T-helper 17 cell (primary cell): ENCODE measurements at regions not wholly inside any gene's neighbourhood (a gene's known extent, or its start where the extent isn't known, plus 50 kb on each side); places are given as distances from the start of the nearest gene placed in this dataset.

ENCODE experiments used
- ATAC-seq: fragments of 150-1000 bp; cut with Tn5 transposase; 2 replicates; pipeline ENCODE4 v1.10.0; 2021; ENCODE audit warnings: mild to moderate bottlenecking, moderate library complexity
- DNase-seq, 3 donors: peaks; one replicate each; pipeline versions ENCODE4 v3.0.0 to v3.0.0-alpha.2; 2020 to 2021
- H3K9me3 ChIP-seq: one replicate; pipeline ENCODE4 v1.7.0; 2013; ENCODE audit warnings: low read length, mild to moderate bottlenecking; ENCODE audit not compliant: control insufficient read depth, poor library complexity, severe bottlenecking
- H3K27ac Mint-ChIP-seq: one replicate; pipeline ENCODE4 v1.8.0; 2022; ENCODE audit warnings: mild to moderate bottlenecking, moderate library complexity, mixed read lengths
- H3K27me3 Mint-ChIP-seq: one replicate; pipeline ENCODE4 v1.8.0; 2022; ENCODE audit warnings: mixed read lengths
- H3K36me3 Mint-ChIP-seq: one replicate; pipeline ENCODE4 v1.8.0; 2022; ENCODE audit warnings: low read depth, mixed read lengths
- H3K4me1 Mint-ChIP-seq: one replicate; pipeline ENCODE4 v1.8.0; 2022; ENCODE audit warnings: mild to moderate bottlenecking, mixed read lengths
- H3K4me3 Mint-ChIP-seq: one replicate; pipeline ENCODE4 v1.8.0; 2022; ENCODE audit warnings: mild to moderate bottlenecking, moderate library complexity, mixed read lengths

GRCh38 chr10:94094540-94094939 lies 100.8 kb downstream of the PLCE1 start:
- DNase-seq (no peak), ATAC-seq (no peak)
- H3K4me1 Mint-ChIP-seq = no peaks in the 10 kb centered on the region
- no peaks in the 10 kb centered on the region for H3K9me3 ChIP-seq
- H3K4me3 Mint-ChIP-seq = no peak overlapping the region
- H3K27ac Mint-ChIP-seq = no peak overlapping the region
- no peaks in the 10 kb centered on the region for H3K36me3 Mint-ChIP-seq
- H3K27me3 Mint-ChIP-seq = peaks cover 21% of the 10 kb centered on the region

GRCh38 chr10:94097656-94098055 lies 103.9 kb downstream of the PLCE1 start:
- ATAC-seq (no peak), DNase-seq (no peak)
- H3K4me1 Mint-ChIP-seq = no peaks in the 10 kb centered on the region
- no peak overlapping the region for H3K4me3 Mint-ChIP-seq
- H3K27ac Mint-ChIP-seq = no peak overlapping the region
- H3K27me3 Mint-ChIP-seq = peaks cover 34% of the 10 kb centered on the region
- no peaks in the 10 kb centered on the region for H3K36me3 Mint-ChIP-seq
- no peaks in the 10 kb centered on the region for H3K9me3 ChIP-seq

- ATAC-seq = no peak
- Mint-ChIP-seq H3K4me3 (no peak overlapping the region), H3K4me1 (no peaks in the 10 kb centered on the region), H3K27ac (no peak overlapping the region), H3K36me3 (no peaks in the 10 kb centered on the region), H3K27me3 (peaks cover 30% of the 10 kb centered on the region)
- no peak for DNase-seq
- H3K9me3 ChIP-seq = no peaks in the 10 kb centered on the region
Measured at GRCh38 chr10:94098896-94099295, 105.2 kb downstream of the PLCE1 start.

GRCh38 chr10:94101894-94102293 lies 108.2 kb downstream of the PLCE1 start:
- H3K27me3 Mint-ChIP-seq = peaks cover 27% of the 10 kb centered on the region
- no peaks in the 10 kb centered on the region for H3K4me1 Mint-ChIP-seq
- no peak for DNase-seq

GRCh38 chr10:94102436-94102835 lies 108.7 kb downstream of the PLCE1 start:
- no peak for DNase-seq
- Mint-ChIP-seq H3K4me1 (no peaks in the 10 kb centered on the region), H3K27ac (no peak overlapping the region), H3K4me3 (no peak overlapping the region), H3K27me3 (peaks cover 25% of the 10 kb centered on the region), H3K36me3 (no peaks in the 10 kb centered on the region)
- ATAC-seq = no peak
- no peaks in the 10 kb centered on the region for H3K9me3 ChIP-seq

More at GRCh38 chr10:94101894-94102293, 108.2 kb downstream of the PLCE1 start:
- ATAC-seq = no peak
- H3K36me3 Mint-ChIP-seq = no peaks in the 10 kb centered on the region
- H3K27ac Mint-ChIP-seq = no peak overlapping the region
- H3K9me3 ChIP-seq = no peaks in the 10 kb centered on the region
- H3K4me3 Mint-ChIP-seq = no peak overlapping the region

GRCh38 chr10:94103192-94103591 lies 109.5 kb downstream of the PLCE1 start:
- DNase-seq (no peak), ATAC-seq (no peak)
- Mint-ChIP-seq H3K4me1 (no peaks in the 10 kb centered on the region), H3K27me3 (peaks cover 21% of the 10 kb centered on the region), H3K36me3 (no peaks in the 10 kb centered on the region), H3K4me3 (no peak overlapping the region), H3K27ac (no peak overlapping the region)
- no peaks in the 10 kb centered on the region for H3K9me3 ChIP-seq

GRCh38 chr10:94103801-94104221 lies 110.1 kb downstream of the PLCE1 start:
- no peak overlapping the region for H3K27ac Mint-ChIP-seq
- peaks cover 21% of the 10 kb centered on the region for H3K27me3 Mint-ChIP-seq
- no peaks in the 10 kb centered on the region for H3K9me3 ChIP-seq
- ATAC-seq (no peak), DNase-seq (no peak)
- no peaks in the 10 kb centered on the region for H3K36me3 Mint-ChIP-seq
- H3K4me3 Mint-ChIP-seq = no peak overlapping the region
- no peaks in the 10 kb centered on the region for H3K4me1 Mint-ChIP-seq

GRCh38 chr10:94104316-94105000 lies 110.7 kb downstream of the PLCE1 start:
- Mint-ChIP-seq H3K4me1 (no peaks in the 10 kb centered on the region), H3K27ac (no peak overlapping the region), H3K27me3 (peaks cover 21% of the 10 kb centered on the region), H3K36me3 (no peaks in the 10 kb centered on the region), H3K4me3 (no peak overlapping the region)
- DNase-seq = no peak
- H3K9me3 ChIP-seq = no peaks in the 10 kb centered on the region
- no peak for ATAC-seq

- ATAC-seq (no peak), DNase-seq (no peak)
- H3K36me3 Mint-ChIP-seq = no peaks in the 10 kb centered on the region
- no peaks in the 10 kb centered on the region for H3K9me3 ChIP-seq
- peaks cover 13% of the 10 kb centered on the region for H3K27me3 Mint-ChIP-seq
- no peak overlapping the region for H3K27ac Mint-ChIP-seq
- H3K4me3 Mint-ChIP-seq = no peak overlapping the region
- no peaks in the 10 kb centered on the region for H3K4me1 Mint-ChIP-seq
Measured at GRCh38 chr10:94105226-94105625, 111.5 kb downstream of the PLCE1 start.

GRCh38 chr10:94107191-94107590 lies 113.5 kb downstream of the PLCE1 start:
- no peaks in the 10 kb centered on the region for H3K9me3 ChIP-seq
- H3K4me1 Mint-ChIP-seq = no peaks in the 10 kb centered on the region
- no peak for DNase-seq
- ATAC-seq = no peak
- H3K27me3 Mint-ChIP-seq = no peaks in the 10 kb centered on the region
- no peak overlapping the region for H3K27ac Mint-ChIP-seq
- H3K4me3 Mint-ChIP-seq = no peak overlapping the region
- H3K36me3 Mint-ChIP-seq = no peaks in the 10 kb centered on the region

- Mint-ChIP-seq H3K36me3 (no peaks in the 10 kb centered on the region), H3K27ac (no peak overlapping the region), H3K27me3 (no peaks in the 10 kb centered on the region), H3K4me1 (no peaks in the 10 kb centered on the region), H3K4me3 (no peak overlapping the region)
- H3K9me3 ChIP-seq = no peaks in the 10 kb centered on the region
- DNase-seq (no peak), ATAC-seq (no peak)
Measured at GRCh38 chr10:94108200-94108599, 114.5 kb downstream of the PLCE1 start.

GRCh38 chr10:94111367-94111766 lies 117.6 kb downstream of the PLCE1 start:
- H3K9me3 ChIP-seq = no peaks in the 10 kb centered on the region
- DNase-seq (no peak), ATAC-seq (no peak)
- no peak overlapping the region for H3K27ac Mint-ChIP-seq
- no peak overlapping the region for H3K4me3 Mint-ChIP-seq
- H3K27me3 Mint-ChIP-seq = no peaks in the 10 kb centered on the region
- H3K4me1 Mint-ChIP-seq = no peaks in the 10 kb centered on the region
- no peaks in the 10 kb centered on the region for H3K36me3 Mint-ChIP-seq

GRCh38 chr10:94112321-94112720 lies 118.6 kb downstream of the PLCE1 start:
- ATAC-seq (no peak), DNase-seq (no peak)
- no peaks in the 10 kb centered on the region for H3K9me3 ChIP-seq
- H3K27ac Mint-ChIP-seq = no peak overlapping the region
- H3K4me3 Mint-ChIP-seq = no peak overlapping the region
- no peaks in the 10 kb centered on the region for H3K27me3 Mint-ChIP-seq
- H3K36me3 Mint-ChIP-seq = no peaks in the 10 kb centered on the region
- H3K4me1 Mint-ChIP-seq = no peaks in the 10 kb centered on the region

GRCh38 chr10:94115725-94116124 lies 122.0 kb downstream of the PLCE1 start:
- Mint-ChIP-seq H3K4me3 (no peak overlapping the region), H3K4me1 (no peaks in the 10 kb centered on the region), H3K27me3 (no peaks in the 10 kb centered on the region), H3K36me3 (no peaks in the 10 kb centered on the region), H3K27ac (no peak overlapping the region)
- H3K9me3 ChIP-seq = no peaks in the 10 kb centered on the region
- DNase-seq (no peak), ATAC-seq (no peak)
